Naive B cell (primary cell): ENCODE measurements at regions not wholly inside any gene's neighbourhood (a gene's known extent, or its start where the extent isn't known, plus 50 kb on each side); places are given as distances from the start of the nearest gene placed in this dataset.
"Not testable (repeated sequence)": the region's sequence is repeated elsewhere in the genome, so short reads cannot be mapped to it uniquely, and the experiment has no call there.

Experiments used
- ATAC-seq, 2 donors: fragments of 150-1000 bp; cut with Tn5 transposase; 2 replicates each; pipeline ENCODE4 v1.10.0; 2021; ENCODE audit warnings: low read depth in 2 of 2, mild to moderate bottlenecking in 2 of 2, moderate library complexity in 2 of 2
- DNase-seq: peaks from one replicate; pipeline ENCODE4 v3.0.0; 2022
- H3K27ac Mint-ChIP-seq, 6 donors: one replicate each; pipeline ENCODE4 v1.8.0; 2020 to 2022; ENCODE audit warnings: mild to moderate bottlenecking in 6 of 6, mixed read lengths in 6 of 6, moderate library complexity in 5 of 6, inconsistent platforms in 2 of 6
- H3K27me3 Mint-ChIP-seq, 3 donors: one replicate each; pipeline ENCODE4 v1.8.0; 2021 to 2022; ENCODE audit warnings: mixed read lengths in 3 of 3, mild to moderate bottlenecking in 1 of 3
- H3K36me3 Mint-ChIP-seq, 2 donors: one replicate each; pipeline ENCODE4 v1.8.0; 2020 to 2022; ENCODE audit warnings: mixed read lengths in 2 of 2, inconsistent platforms in 1 of 2, mild to moderate bottlenecking in 1 of 2
- H3K4me1 Mint-ChIP-seq, 3 donors: one replicate each; pipeline ENCODE4 v1.8.0; 2020 to 2022; ENCODE audit warnings: mixed read lengths in 3 of 3, inconsistent platforms in 1 of 3, mild to moderate bottlenecking in 1 of 3, moderate library complexity in 1 of 3
- H3K4me3 Mint-ChIP-seq, 8 donors: one replicate each; pipeline ENCODE4 v1.8.0; 2020 to 2022; ENCODE audit warnings: mild to moderate bottlenecking in 8 of 8, mixed read lengths in 8 of 8, moderate library complexity in 8 of 8, inconsistent platforms in 2 of 8
- H3K9me3 Mint-ChIP-seq, 7 donors: one replicate each; pipeline ENCODE4 v1.8.0; 2020 to 2022; ENCODE audit warnings: mixed read lengths in 7 of 7, mild to moderate bottlenecking in 5 of 7, inconsistent platforms in 2 of 7, moderate library complexity in 1 of 7

- H3K27me3 Mint-ChIP-seq = peaks cover 0 to 11% (median 0%) of the 10 kb centered on the region in 3 donors
- no peaks in the 10 kb centered on the region for H3K36me3 Mint-ChIP-seq
- ATAC-seq = no peak
- peak overlapping the region in 1 of 6 donors; percentile 19 for H3K27ac Mint-ChIP-seq
- no peak overlapping the region for H3K4me3 Mint-ChIP-seq
- peaks cover 4 to 10% (median 4%) of the 10 kb centered on the region in 3 donors for H3K4me1 Mint-ChIP-seq
- peaks cover 0 to 6% (median 0%) of the 10 kb centered on the region in 7 donors for H3K9me3 Mint-ChIP-seq
- no peak for DNase-seq
Observed at GRCh38 chr11:83403691-83404389, 117.7 kb upstream of the CCDC90B start.

- H3K9me3 Mint-ChIP-seq = peaks cover 0 to 6% (median 0%) of the 10 kb centered on the region in 7 donors
- H3K4me3 Mint-ChIP-seq = no peak overlapping the region
- DNase-seq (no peak), ATAC-seq (no peak)
- H3K36me3 Mint-ChIP-seq = no peaks in the 10 kb centered on the region
- H3K27me3 Mint-ChIP-seq = peaks cover 0 to 6% (median 0%) of the 10 kb centered on the region in 3 donors
- H3K4me1 Mint-ChIP-seq = peaks cover 4 to 10% (median 4%) of the 10 kb centered on the region in 3 donors
- H3K27ac Mint-ChIP-seq = no peak overlapping the region
Observed at GRCh38 chr11:83401506-83402225, 115.5 kb upstream of the CCDC90B start.

DNA sequence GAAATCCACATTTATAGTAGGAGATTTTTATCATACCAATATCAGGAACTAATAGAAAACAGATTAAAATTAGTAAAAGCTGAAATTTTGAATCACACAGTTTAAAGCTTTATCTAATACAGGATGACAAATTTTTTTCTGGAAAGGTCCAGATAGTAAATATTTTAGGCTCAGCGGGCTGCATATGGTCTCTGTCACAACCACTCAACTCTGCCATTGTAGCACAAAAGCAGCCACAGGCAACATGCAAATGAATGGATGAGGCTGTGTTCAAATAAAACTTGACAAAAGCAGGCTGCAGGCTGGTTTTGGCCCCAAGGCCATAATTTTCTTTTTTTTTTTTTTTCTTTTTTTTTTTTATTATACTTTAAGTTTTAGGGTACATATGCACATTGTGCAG is 108.2 kb upstream of the CCDC90B start:
- H3K4me3 Mint-ChIP-seq = no peak overlapping the region
- H3K36me3 Mint-ChIP-seq = no peaks in the 10 kb centered on the region
- no peaks in the 10 kb centered on the region for H3K4me1 Mint-ChIP-seq
- no peak overlapping the region for H3K27ac Mint-ChIP-seq
- no peak for ATAC-seq
- no peak for DNase-seq
- H3K9me3 Mint-ChIP-seq = peaks cover 0 to 8% (median 6%) of the 10 kb centered on the region in 7 donors
- peaks cover 0 to 5% (median 0%) of the 10 kb centered on the region in 3 donors for H3K27me3 Mint-ChIP-seq

DNA sequence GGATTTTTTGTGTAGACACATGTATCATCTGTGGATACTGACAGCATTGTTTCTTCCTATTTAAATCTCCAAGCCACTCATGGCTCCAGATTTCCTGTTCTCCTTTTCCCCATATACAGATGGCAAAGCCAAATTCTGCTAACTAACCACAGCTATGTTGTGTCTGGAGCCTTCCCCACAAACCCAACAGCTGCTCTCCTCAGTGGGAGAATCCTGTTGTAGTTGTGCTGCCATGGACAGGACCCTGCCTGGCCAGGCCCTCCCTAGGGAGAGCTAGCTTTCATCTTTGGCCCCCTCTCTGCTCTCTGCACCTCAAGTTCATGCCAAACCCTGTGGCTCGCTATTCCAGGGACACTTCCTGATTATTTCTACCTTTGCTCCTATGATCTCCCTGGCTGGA is 106.4 kb upstream of the CCDC90B start:
- peaks cover 0 to 5% (median 0%) of the 10 kb centered on the region in 3 donors for H3K27me3 Mint-ChIP-seq

GRCh38 chr11:83389975-83390374 is 103.8 kb upstream of the CCDC90B start:
- no peak overlapping the region for H3K27ac Mint-ChIP-seq
- H3K9me3 Mint-ChIP-seq = peaks cover 14 to 40% (median 34%) of the 10 kb centered on the region in 7 donors
- ATAC-seq (no peak), DNase-seq (no peak)
- H3K4me3 Mint-ChIP-seq = no peak overlapping the region
- no peaks in the 10 kb centered on the region for H3K4me1 Mint-ChIP-seq
- peaks cover 17 to 18% of the 10 kb centered on the region in 2 donors for H3K36me3 Mint-ChIP-seq
- peaks cover 0 to 6% (median 0%) of the 10 kb centered on the region in 3 donors for H3K27me3 Mint-ChIP-seq

More for the DNA sequence above, 106.4 kb upstream of the CCDC90B start:
- no peak overlapping the region for H3K4me3 Mint-ChIP-seq
- H3K36me3 Mint-ChIP-seq = peaks cover 0 to 4% of the 10 kb centered on the region in 2 donors
- no peaks in the 10 kb centered on the region for H3K4me1 Mint-ChIP-seq
- H3K9me3 Mint-ChIP-seq = peaks cover 2 to 18% (median 10%) of the 10 kb centered on the region in 7 donors
- no peak for DNase-seq
- H3K27ac Mint-ChIP-seq = no peak overlapping the region
- no peak for ATAC-seq

DNA sequence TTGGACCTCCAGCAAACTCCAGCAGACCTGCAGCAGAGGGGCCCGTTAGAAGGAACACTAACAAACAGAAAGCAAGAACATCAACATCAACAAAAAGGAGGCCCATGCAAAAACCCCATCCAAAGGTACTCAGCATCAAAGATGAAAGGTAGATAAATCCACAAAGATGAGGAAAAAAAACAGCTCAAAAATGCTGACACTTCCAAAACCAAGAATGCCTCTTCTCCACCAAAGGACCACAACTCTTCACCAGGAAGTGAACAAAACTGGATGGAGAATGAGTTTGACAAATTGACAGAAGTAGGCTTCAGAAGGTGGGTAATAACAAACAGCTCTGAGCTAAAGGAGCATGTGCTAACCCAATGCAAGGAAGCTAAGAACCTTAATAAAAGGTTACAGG is 97.7 kb upstream of the CCDC90B start:
- H3K27me3 Mint-ChIP-seq, DNase-seq, H3K4me3 Mint-ChIP-seq, ATAC-seq, H3K4me1 Mint-ChIP-seq: not testable (repeated sequence)
- H3K36me3 Mint-ChIP-seq = peaks cover 18 to 36% of the 10 kb centered on the region in 2 donors
- H3K9me3 Mint-ChIP-seq = peaks cover 20 to 63% (median 51%) of the 10 kb centered on the region in 7 donors
- peak overlapping the region in 1 of 6 donors; percentile 24 for H3K27ac Mint-ChIP-seq

GRCh38 chr11:83374311-83374710 is 88.1 kb upstream of the CCDC90B start:
- Mint-ChIP-seq H3K36me3 (peaks cover 0 to under 1% of the 10 kb centered on the region in 2 donors), H3K27me3 (peaks cover 0 to 19% (median 14%) of the 10 kb centered on the region in 3 donors), H3K27ac (no peak overlapping the region), H3K9me3 (peaks cover under 1 to 14% (median 4%) of the 10 kb centered on the region in 7 donors), H3K4me1 (no peaks in the 10 kb centered on the region), H3K4me3 (no peak overlapping the region)
- no peak for ATAC-seq
- no peak for DNase-seq

GRCh38 chr11:83371489-83371888 is 85.3 kb upstream of the CCDC90B start:
- DNase-seq (no peak), ATAC-seq (no peak)
- H3K4me1 Mint-ChIP-seq = no peaks in the 10 kb centered on the region
- no peak overlapping the region for H3K4me3 Mint-ChIP-seq
- H3K27ac Mint-ChIP-seq = no peak overlapping the region
- peaks cover 4 to 8% of the 10 kb centered on the region in 2 donors for H3K36me3 Mint-ChIP-seq
- H3K9me3 Mint-ChIP-seq = peaks cover 5 to 42% (median 22%) of the 10 kb centered on the region in 7 donors
- H3K27me3 Mint-ChIP-seq = peaks cover 0 to 14% (median 13%) of the 10 kb centered on the region in 3 donors

DNA sequence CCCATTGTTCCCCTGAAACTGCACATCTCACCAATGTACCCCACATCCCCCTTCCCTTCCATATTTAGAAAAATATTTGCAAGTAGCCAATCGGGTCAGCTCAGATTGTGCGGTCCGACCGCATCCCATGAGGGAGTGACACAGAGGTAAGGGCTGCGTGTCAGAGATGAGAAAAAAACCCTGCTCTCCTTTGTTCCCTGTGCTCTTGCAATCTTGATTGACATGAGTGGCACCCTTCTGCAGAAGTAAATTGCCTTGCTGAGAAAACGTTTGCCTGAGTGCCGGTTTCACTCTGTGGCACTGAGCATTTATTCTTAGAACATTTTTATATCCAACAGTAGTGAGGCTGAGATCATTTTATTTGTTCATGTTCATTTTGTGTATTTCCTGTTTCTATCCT is 81.6 kb upstream of the CCDC90B start:
- peaks cover 0 to 12% (median 8%) of the 10 kb centered on the region in 3 donors for H3K27me3 Mint-ChIP-seq
- H3K27ac Mint-ChIP-seq = peak overlapping the region in 1 of 6 donors; percentile 73
- H3K4me3 Mint-ChIP-seq = no peak overlapping the region
- DNase-seq (no peak), ATAC-seq (no peak)
- H3K36me3 Mint-ChIP-seq = peaks cover 4 to 8% of the 10 kb centered on the region in 2 donors
- no peaks in the 10 kb centered on the region for H3K4me1 Mint-ChIP-seq
- H3K9me3 Mint-ChIP-seq = peaks cover 5 to 41% (median 22%) of the 10 kb centered on the region in 7 donors

DNA sequence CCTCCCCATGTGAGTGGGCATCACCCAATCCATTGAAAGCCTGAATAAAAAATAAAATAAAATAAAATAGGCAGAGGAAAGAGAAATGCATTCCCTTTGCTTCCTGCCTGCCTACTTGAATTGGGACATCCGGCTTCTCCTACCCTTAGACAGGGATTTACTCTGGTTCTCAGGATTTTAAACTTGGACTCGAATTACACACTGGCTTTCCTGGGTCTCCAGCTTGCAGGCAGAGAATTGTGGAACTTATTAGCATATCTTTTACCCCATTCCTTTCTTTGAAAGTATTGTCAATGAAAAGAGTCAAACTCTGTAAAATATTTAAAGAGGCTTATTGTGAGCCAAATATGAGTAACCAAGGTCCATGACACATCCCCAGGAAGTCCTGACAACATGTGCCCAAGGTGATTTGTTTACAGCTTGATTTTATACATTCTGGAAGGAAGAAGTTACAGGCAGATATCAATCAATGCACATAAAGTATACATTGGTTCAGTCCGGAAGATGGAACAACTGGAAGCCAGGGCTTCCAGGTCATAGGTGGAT is 78.4 kb upstream of the CCDC90B start:
- Mint-ChIP-seq H3K27ac (no peak overlapping the region), H3K27me3 (peaks cover 0 to 7% (median 5%) of the 10 kb centered on the region in 3 donors), H3K4me1 (no peaks in the 10 kb centered on the region), H3K4me3 (no peak overlapping the region), H3K9me3 (peaks cover 4 to 38% (median 22%) of the 10 kb centered on the region in 7 donors), H3K36me3 (peaks cover 4 to 8% of the 10 kb centered on the region in 2 donors)
- DNase-seq = no peak
- ATAC-seq = no peak

DNA sequence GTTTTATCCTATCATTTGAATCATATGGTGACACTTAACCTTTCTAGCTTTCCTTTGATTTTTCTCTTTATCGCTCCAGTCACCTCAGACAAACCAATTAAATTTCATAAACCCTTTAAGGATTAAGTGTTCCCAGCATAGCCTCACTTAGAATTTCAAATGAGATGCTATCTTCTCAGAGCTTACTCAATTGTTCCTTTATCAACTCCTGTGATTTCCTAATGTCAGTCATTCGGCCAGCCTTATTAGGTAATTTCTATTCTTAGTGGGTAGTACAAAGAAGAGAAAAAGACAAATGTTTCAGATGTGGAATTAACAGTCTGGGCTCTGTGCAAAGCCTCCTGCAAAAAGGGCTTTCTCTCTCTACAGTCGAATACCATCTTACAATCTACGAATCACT is 77.1 kb upstream of the CCDC90B start:
- Mint-ChIP-seq H3K27me3 (peaks cover 0 to 7% (median 5%) of the 10 kb centered on the region in 3 donors), H3K9me3 (peaks cover 0 to 27% (median 16%) of the 10 kb centered on the region in 7 donors), H3K36me3 (peaks cover 0 to 8% of the 10 kb centered on the region in 2 donors), H3K4me1 (no peaks in the 10 kb centered on the region), H3K4me3 (no peak overlapping the region), H3K27ac (no peak overlapping the region)
- no peak for DNase-seq
- no peak for ATAC-seq

DNA sequence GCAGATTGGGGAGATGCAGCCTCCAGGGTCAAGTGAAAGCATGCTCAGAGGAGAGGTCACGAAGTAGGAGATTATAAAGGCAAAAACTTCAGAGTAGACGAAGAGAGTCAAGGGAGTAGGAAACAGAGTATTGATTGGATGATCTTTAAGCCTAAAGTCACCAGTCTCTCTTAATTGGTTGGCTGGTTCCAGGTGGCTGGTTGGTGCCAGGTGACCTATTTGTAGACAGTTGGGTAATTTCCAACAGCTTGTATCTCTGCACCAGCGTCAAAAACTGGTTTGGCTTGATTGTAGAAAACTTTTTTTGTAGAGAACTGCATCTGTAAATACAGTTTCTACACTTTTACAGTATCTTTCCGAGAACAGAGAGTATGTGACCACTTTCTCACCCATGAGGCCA is 75.7 kb upstream of the CCDC90B start:
- peaks cover 0 to 7% (median 5%) of the 10 kb centered on the region in 3 donors for H3K27me3 Mint-ChIP-seq
- no peaks in the 10 kb centered on the region for H3K36me3 Mint-ChIP-seq
- H3K9me3 Mint-ChIP-seq = peaks cover 0 to 23% (median 9%) of the 10 kb centered on the region in 7 donors
- ATAC-seq (no peak), DNase-seq (no peak)
- H3K27ac Mint-ChIP-seq = no peak overlapping the region
- H3K4me3 Mint-ChIP-seq = no peak overlapping the region
- H3K4me1 Mint-ChIP-seq = no peaks in the 10 kb centered on the region

DNA sequence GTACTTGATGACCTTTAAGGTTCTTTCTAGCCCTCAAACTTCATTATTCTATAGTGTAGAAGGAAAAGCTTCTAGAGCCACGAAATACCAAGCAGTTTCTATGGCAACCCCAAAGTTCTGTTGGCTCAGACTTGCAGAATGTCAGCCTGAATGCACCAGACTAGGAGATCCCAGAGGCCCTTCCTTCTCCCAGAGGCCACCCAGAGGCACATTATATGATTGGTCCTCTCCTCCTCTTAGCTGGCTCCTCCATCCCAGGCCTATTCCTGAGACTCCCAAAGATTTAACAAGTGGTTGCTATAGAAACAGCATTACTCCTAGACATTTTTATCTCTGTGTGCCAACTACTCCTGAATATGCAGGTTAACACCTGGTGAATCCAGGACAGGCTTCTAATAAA is 69.2 kb upstream of the CCDC90B start:
- H3K27me3 Mint-ChIP-seq = peaks cover 0 to 9% (median 0%) of the 10 kb centered on the region in 3 donors
- no peak overlapping the region for H3K27ac Mint-ChIP-seq
- no peak overlapping the region for H3K4me3 Mint-ChIP-seq
- no peak for DNase-seq
- no peaks in the 10 kb centered on the region for H3K4me1 Mint-ChIP-seq
- no peak for ATAC-seq
- H3K9me3 Mint-ChIP-seq = peaks cover 0 to 11% (median 8%) of the 10 kb centered on the region in 7 donors
- H3K36me3 Mint-ChIP-seq = peaks cover 0 to 7% of the 10 kb centered on the region in 2 donors
